Endothelial cell of umbilical vein (primary cell): ENCODE measurements at regions not wholly inside any gene's neighbourhood (a gene's known extent, or its start where the extent isn't known, plus 50 kb on each side); places are given as distances from the start of the nearest gene placed in this dataset.

ENCODE experiments used
- BruUV-seq: library from RNA; stranded (reverse); fragments of 400-500 nt; replicated peaks from 2 replicates; lab custom pipeline; 2021; lab: Mats Ljungman, UMichigan
- CTCF ChIA-PET: fragments of 300-600, 350-600 bp; sonication (Branson Sonifier 250); formaldehyde crosslinking; loops from one replicate; lab custom pipeline; 2021; ENCODE audit warnings: antibody characterized with exemption, inconsistent platforms; lab: Charles Lee
- POLR2A ChIA-PET: fragments of 300-600, 350-600 bp; sonication (Branson Sonifier 250); formaldehyde crosslinking; loops from one replicate; lab custom pipeline; 2021; ENCODE audit warnings: antibody characterized with exemption, inconsistent platforms; lab: Charles Lee
- DNase-seq: peaks from one replicate; pipeline ENCODE4 v3.0.0-alpha.2; 2011; ENCODE audit warnings: low read depth, low spot score
- FAIRE-seq: peaks from 2 replicates; lab custom pipeline; 2011; peaks lifted over from hg19 to GRCh38; lab: Jason Lieb, UNC
- H2AFZ ChIP-seq: 2 replicates; pipeline ENCODE4 v1.6.0; 2012; ENCODE audit warnings: low read depth, low read length, control low read depth, inconsistent platforms
- H3K27ac ChIP-seq: 2 replicates; pipeline ENCODE4 v1.5.1; 2011; ENCODE audit warnings: low read depth, mild to moderate bottlenecking, control low read depth, low read length, moderate library complexity; ENCODE audit not compliant: insufficient read depth
- H3K27me3 ChIP-seq, 2 experiments: 2 replicates each; pipeline versions ENCODE4 v1.6.0 to v1.6.1; 2011; ENCODE audit warnings: low read length in 2 of 2, mixed read lengths in 1 of 2; ENCODE audit not compliant: control insufficient read depth in 2 of 2, insufficient read depth in 2 of 2
- H3K36me3 ChIP-seq, 2 experiments: 2 replicates in 1 of 2; 3 replicates in 1 of 2; pipeline ENCODE4 v1.5.1; 2011; ENCODE audit warnings: low read length in 2 of 2, mild to moderate bottlenecking in 1 of 2, moderate library complexity in 1 of 2; ENCODE audit not compliant: control insufficient read depth in 2 of 2, insufficient read depth in 2 of 2; ENCODE audit errors: extremely low read depth in 1 of 2
- H3K4me1 ChIP-seq: 3 replicates; pipeline ENCODE4 v1.5.1; 2011; ENCODE audit warnings: mild to moderate bottlenecking, low read length; ENCODE audit not compliant: control insufficient read depth, insufficient read depth; ENCODE audit errors: extremely low read depth
- H3K4me2 ChIP-seq: 2 replicates; pipeline ENCODE4 v1.6.1; 2011; ENCODE audit warnings: low read length, control low read depth, mixed read lengths; ENCODE audit not compliant: insufficient read depth
- H3K4me3 ChIP-seq, 3 experiments: fragments of 200-600 bp in 1 of 3; sonication (generic), shearing (Covaris generic) in 1 of 3; replicated peaks in 1 of 3; 2 replicates each; pipeline ENCODE4 v1.5.1; 2011 to 2016; ENCODE audit warnings: control low read depth in 3 of 3, low read length in 3 of 3, mild to moderate bottlenecking in 2 of 3, inconsistent platforms in 1 of 3, low read depth in 1 of 3, moderate library complexity in 1 of 3; ENCODE audit not compliant: insufficient read depth in 1 of 3
- H3K79me2 ChIP-seq: 2 replicates; pipeline ENCODE4 v1.6.0; 2012; ENCODE audit warnings: low read length, inconsistent platforms; ENCODE audit not compliant: control insufficient read depth, insufficient read depth
- H3K9ac ChIP-seq: replicated peaks from 2 replicates; pipeline ENCODE3; 2011; ENCODE audit warnings: low read length, control low read depth; ENCODE audit not compliant: insufficient read depth; ENCODE audit errors: extremely low read depth
- H3K9me1 ChIP-seq: replicated peaks from 3 replicates; pipeline ENCODE4 v1.6.0; 2011; ENCODE audit warnings: mild to moderate bottlenecking, low read length; ENCODE audit not compliant: control insufficient read depth, insufficient read depth; ENCODE audit errors: extremely low read depth
- H3K9me3 ChIP-seq: replicated peaks from 2 replicates; pipeline ENCODE4 v1.5.1; 2012; ENCODE audit warnings: low read length, inconsistent platforms; ENCODE audit not compliant: control insufficient read depth, insufficient read depth
- H4K20me1 ChIP-seq: replicated peaks from 2 replicates; pipeline ENCODE3; 2011; ENCODE audit warnings: mild to moderate bottlenecking, low read length; ENCODE audit not compliant: control insufficient read depth, insufficient read depth; ENCODE audit errors: extremely low read depth
- EZH2 ChIP-seq: IDR thresholded peaks from 2 replicates; pipeline ENCODE4 v1.6.1; 2012; ENCODE audit warnings: borderline replicate concordance, low read depth, mild to moderate bottlenecking, moderate library complexity, low read length, inconsistent platforms; ENCODE audit not compliant: severe bottlenecking
- FOS ChIP-seq: IDR thresholded peaks from 2 replicates; pipeline ENCODE4 v1.6.1; 2011; ENCODE audit warnings: mild to moderate bottlenecking, low read length, moderate library complexity, borderline replicate concordance; ENCODE audit not compliant: insufficient read depth
- GATA2 ChIP-seq: IDR thresholded peaks from 2 replicates; pipeline ENCODE4 v1.7.0; 2011; ENCODE audit warnings: low read depth, mild to moderate bottlenecking, moderate library complexity, mixed read lengths, low read length; ENCODE audit not compliant: insufficient read length, insufficient read depth
- JUN ChIP-seq: IDR thresholded peaks from 2 replicates; pipeline ENCODE4 v1.6.1; 2011; ENCODE audit warnings: borderline replicate concordance, low read depth; ENCODE audit not compliant: insufficient read length, insufficient read depth
- MYC ChIP-seq: IDR thresholded peaks from one replicate; pipeline ENCODE4 v1.6.1; 2011; ENCODE audit warnings: mild to moderate bottlenecking, low read depth, low read length
- POLR2A ChIP-seq: IDR thresholded peaks from 2 replicates; pipeline ENCODE4 v1.6.1; 2012; ENCODE audit warnings: low read depth, mild to moderate bottlenecking, control low read depth, low read length
- POLR2AphosphoS5 ChIP-seq: IDR thresholded peaks from 2 replicates; pipeline ENCODE4 v1.6.1; 2012; ENCODE audit warnings: low read depth, mild to moderate bottlenecking, control low read depth, low read length, moderate library complexity; ENCODE audit not compliant: insufficient read depth
- dilution Hi-C: fragments of 300-500 bp; cut with MboI; formaldehyde crosslinking; loops from one replicate; pipeline ENCODE4 v1.15.0; 2019; ENCODE audit warnings: low sequenced_read_pairs; ENCODE audit not compliant: extremely low pct_ligation_motif_present
- intact Hi-C: fragments of 100-400 bp; cut with micrococcal nuclease; formaldehyde crosslinking; loops from one replicate; pipeline ENCODE4 v1.10.0; 2022
- TF ChIP-seq, protein P1 (sequence below): IDR thresholded peaks from 2 replicates; pipeline ENCODE4 v1.6.1; 2011; ENCODE audit not compliant: insufficient read depth, insufficient read length
- TF ChIP-seq, protein P2 (sequence below), 2 donors: IDR thresholded peaks; 1 replicate in 1 of 2; 2 replicates in 1 of 2; pipeline ENCODE4 v1.5.1; 2011; ENCODE audit warnings: low read length in 2 of 2, mild to moderate bottlenecking in 2 of 2, moderate library complexity in 2 of 2, control low read depth in 1 of 2, inconsistent platforms in 1 of 2, low read depth in 1 of 2; ENCODE audit not compliant: insufficient read depth in 1 of 2; ENCODE audit errors: extremely low read depth in 1 of 2

DNA sequence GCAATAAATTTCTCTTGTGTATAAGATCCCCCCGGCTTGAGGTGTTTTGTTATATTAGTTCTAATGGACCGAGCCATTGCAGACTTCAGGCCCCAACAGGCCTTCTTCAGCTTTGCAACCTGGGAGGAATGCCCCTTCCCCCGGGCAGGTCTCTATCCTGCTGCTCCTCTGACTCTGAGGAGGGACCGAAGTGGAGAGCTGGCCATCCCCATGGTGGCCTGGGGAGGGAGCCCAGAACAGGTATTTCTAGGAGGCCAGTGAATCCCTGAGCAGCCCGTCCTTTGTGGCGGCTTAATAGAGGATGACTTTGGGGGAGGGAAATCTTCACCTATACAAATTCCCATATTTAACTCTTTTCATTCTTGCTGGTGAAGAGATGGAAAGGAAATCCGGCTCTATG, 715.8 kb upstream of the SOX11 start:
- H3K4me2 ChIP-seq, result no peak overlapping the region
- TF ChIP-seq FOS, result no peak
- TF ChIP-seq MYC, result no peak
- TF ChIP-seq, protein P1, sequence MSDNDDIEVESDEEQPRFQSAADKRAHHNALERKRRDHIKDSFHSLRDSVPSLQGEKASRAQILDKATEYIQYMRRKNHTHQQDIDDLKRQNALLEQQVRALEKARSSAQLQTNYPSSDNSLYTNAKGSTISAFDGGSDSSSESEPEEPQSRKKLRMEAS, result no peak
- no peak for TF ChIP-seq POLR2A
- no peak for TF ChIP-seq POLR2AphosphoS5
- TF ChIP-seq JUN, result no peak
- no peak for TF ChIP-seq GATA2
- no peak for TF ChIP-seq EZH2
- TF ChIP-seq, protein P2, sequence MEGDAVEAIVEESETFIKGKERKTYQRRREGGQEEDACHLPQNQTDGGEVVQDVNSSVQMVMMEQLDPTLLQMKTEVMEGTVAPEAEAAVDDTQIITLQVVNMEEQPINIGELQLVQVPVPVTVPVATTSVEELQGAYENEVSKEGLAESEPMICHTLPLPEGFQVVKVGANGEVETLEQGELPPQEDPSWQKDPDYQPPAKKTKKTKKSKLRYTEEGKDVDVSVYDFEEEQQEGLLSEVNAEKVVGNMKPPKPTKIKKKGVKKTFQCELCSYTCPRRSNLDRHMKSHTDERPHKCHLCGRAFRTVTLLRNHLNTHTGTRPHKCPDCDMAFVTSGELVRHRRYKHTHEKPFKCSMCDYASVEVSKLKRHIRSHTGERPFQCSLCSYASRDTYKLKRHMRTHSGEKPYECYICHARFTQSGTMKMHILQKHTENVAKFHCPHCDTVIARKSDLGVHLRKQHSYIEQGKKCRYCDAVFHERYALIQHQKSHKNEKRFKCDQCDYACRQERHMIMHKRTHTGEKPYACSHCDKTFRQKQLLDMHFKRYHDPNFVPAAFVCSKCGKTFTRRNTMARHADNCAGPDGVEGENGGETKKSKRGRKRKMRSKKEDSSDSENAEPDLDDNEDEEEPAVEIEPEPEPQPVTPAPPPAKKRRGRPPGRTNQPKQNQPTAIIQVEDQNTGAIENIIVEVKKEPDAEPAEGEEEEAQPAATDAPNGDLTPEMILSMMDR (IDR thresholded peaks at IDR 0.05; ENCODE audit: extremely low read depth in 1 of 2, insufficient read depth in 1 of 2, low read depth in 1 of 2, low read length in 2 of 2), result no peak
- no peak for FAIRE-seq
- H3K79me2 ChIP-seq, result no peaks in the 10 kb centered on the region
- dilution Hi-C loops (no loop called here), intact Hi-C loops (no loop called here)
- H3K36me3 ChIP-seq, result no peaks in the 10 kb centered on the region
- no peak for DNase-seq
- CTCF ChIA-PET, result no interaction called here
- no peak overlapping the region for H3K27ac ChIP-seq
- H3K9me3 ChIP-seq, result peaks cover 4% of the 10 kb centered on the region
- POLR2A ChIA-PET, result no interaction called here
- H4K20me1 ChIP-seq, result no peaks in the 10 kb centered on the region
- H2AFZ ChIP-seq, result no peak overlapping the region
- H3K9me1 ChIP-seq, result no peaks in the 10 kb centered on the region
- H3K4me1 ChIP-seq, result no peaks in the 10 kb centered on the region
- no peak overlapping the region for H3K9ac ChIP-seq
- BruUV-seq, result no TSS peak
- no peaks in the 10 kb centered on the region for H3K27me3 ChIP-seq
- H3K4me3 ChIP-seq, result no peak overlapping the region
